GM18505 (cell line): ENCODE measurements at regions not wholly inside any gene's neighbourhood (a gene's known extent, or its start where the extent isn't known, plus 50 kb on each side); places are given as distances from the start of the nearest gene placed in this dataset.

Experiments
- ATAC-seq: cut with Tn5 transposase; IDR thresholded peaks from one replicate; pipeline ENCODE4 v1.9.1; 2021; ENCODE audit not compliant: unreplicated experiment
- POLR2A ChIP-seq: IDR thresholded peaks from 4 replicates; pipeline ENCODE4 v1.6.1; 2011; ENCODE audit warnings: borderline replicate concordance; ENCODE audit not compliant: insufficient read depth, insufficient read length; ENCODE audit errors: extremely low read depth

- ATAC-seq = no peak
- no peak for TF ChIP-seq POLR2A
Measured at GRCh38 chr14:95452893-95453712, 63.3 kb downstream of the SYNE3 start.

- no peak for TF ChIP-seq POLR2A
- ATAC-seq = no peak
Measured at GRCh38 chr14:95452176-95452892, 64.1 kb downstream of the SYNE3 start.

GRCh38 chr14:95449131-95449530, 67.3 kb downstream of the SYNE3 start:
- TF ChIP-seq POLR2A = no peak
- no peak for ATAC-seq

DNA sequence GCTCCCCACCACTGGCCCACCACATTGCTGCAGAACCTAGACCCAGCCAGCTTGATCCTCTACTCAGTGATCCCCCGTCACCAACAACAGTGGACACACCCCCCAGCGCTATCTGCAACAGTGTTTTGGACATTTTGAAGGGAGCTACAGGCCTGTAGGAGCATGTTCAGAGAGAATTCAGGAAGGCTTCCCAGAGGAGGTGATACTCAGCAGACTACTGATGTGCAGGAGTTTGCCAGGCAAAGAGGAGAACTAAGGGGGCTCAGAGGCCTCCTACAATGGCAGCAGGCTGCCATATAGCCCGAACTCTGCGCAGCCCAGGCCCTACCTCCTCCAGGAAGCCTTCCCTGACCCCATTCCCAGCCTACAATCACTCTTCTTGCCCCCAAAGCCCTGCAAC, 70.0 kb downstream of the SYNE3 start:
- ATAC-seq = no peak
- TF ChIP-seq POLR2A = no peak

GRCh38 chr14:95445676-95446075, 70.8 kb downstream of the SYNE3 start:
- TF ChIP-seq POLR2A = no peak
- ATAC-seq = no peak

DNA sequence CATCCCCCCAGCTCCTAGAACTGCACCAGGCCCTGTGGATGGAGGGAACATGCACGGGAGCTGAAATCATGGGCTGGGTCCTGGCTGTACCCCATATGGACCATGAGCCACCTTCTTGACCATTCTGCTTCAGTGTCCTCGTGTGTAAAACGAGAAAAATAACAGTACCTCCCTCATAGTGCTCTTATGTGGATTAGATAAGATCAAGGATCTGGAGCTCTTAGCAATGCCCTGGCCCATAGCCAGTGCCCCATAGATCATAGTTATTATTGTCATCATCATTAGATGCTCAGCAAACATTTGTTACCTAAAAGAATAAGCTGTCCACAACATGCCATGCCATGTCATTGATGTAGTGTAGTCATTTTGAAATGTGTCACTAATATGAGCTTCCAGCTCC, 71.3 kb downstream of the SYNE3 start:
- ATAC-seq = no peak
- no peak for TF ChIP-seq POLR2A

DNA sequence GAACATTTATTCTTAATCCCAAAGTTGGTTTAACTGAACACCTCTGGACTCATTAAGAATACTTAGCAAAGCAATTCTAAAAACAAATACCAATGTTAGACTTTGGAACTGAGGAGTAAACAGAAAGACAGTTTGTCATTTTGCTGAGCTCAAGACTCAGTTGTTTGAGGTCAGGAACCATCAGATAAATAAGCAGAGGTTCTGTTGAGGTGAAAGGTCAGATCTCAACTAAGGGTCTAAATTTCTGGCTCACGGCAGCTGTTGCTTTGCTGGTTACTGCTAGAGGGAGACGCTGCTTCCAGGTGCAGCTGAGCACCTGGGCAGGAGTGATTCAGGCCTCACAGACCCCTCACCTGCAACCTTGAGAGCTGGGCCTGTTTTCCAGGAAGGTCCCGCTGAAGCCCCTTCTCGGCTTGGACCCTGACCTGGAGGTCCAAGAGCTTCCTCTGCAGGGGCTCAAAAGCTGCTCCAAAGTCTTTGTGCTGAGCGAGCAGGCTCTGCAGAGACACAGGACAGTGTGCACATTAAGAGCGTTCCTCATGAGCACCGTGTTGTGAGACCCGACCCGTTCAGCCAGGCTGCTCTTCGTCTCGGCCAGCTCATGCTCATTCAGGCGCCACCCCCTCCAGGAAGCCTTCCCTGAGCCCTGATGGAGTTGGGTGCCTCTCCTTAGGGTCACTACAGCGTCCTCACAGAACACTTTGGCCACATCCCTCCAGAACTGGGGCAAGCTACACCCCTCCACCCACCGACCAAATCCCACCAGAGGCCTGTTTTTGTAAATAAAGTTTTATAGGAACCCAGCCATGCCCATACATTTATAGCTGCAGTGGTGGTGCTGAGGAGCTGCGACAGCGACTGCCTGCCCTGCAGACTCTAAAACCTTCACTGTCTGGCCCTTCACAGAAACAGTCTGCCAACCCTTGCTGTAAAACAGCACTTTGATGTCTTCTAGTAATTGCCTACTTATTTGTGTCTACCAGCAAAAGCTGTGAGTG, 72.0 kb downstream of the SYNE3 start:
- no peak for ATAC-seq
- peak; percentile 8 for TF ChIP-seq POLR2A

DNA sequence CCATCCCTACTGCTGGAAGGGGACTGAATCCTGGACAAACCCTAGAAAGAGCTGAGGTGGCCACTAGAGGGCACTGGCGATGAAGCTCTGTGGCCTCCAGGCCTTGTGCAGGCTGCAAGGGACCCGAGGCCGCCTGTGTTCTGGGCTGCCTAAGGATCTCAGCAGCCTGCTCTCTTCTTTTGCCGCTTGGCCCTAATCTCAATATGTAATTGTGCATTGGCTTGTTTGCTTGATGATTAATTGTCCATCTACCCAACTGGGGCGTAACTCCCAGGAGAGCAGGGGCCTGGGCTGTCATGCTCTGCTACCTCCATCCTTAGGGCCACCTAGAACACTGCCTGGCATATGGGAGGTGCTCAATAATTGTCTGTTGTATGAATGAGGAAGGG, 73.8 kb downstream of the SYNE3 start:
- ATAC-seq = peak; percentile 79
- TF ChIP-seq POLR2A = no peak

GRCh38 chr14:95442016-95442632, 74.3 kb downstream of the SYNE3 start:
- no peak for ATAC-seq
- no peak for TF ChIP-seq POLR2A

- no peak for TF ChIP-seq POLR2A
- no peak for ATAC-seq
Measured at GRCh38 chr14:95440951-95441350, 75.5 kb downstream of the SYNE3 start.

- ATAC-seq = no peak
- TF ChIP-seq POLR2A = no peak
Measured at GRCh38 chr14:95440496-95440895, 76.0 kb downstream of the SYNE3 start.

DNA sequence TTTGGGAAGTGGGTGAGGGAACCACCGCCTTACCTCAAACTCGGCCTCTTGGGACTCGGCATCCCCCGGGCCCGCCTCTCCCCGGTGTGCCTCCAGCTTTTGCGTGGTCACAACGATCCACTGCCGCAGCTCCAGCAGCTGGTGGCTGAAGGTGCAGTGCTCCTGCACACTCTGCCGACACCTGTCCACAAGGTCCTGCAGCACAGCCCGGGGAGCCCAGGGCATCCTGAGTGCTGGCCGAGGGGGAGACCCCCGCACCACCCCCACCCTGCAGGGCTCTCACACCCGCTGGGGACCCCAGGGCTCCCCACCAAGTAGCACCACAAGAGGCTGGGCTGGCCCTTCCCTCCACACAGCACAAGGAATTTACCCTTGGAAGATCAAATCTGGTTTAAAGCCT, 76.6 kb downstream of the SYNE3 start:
- no peak for TF ChIP-seq POLR2A
- ATAC-seq = no peak

DNA sequence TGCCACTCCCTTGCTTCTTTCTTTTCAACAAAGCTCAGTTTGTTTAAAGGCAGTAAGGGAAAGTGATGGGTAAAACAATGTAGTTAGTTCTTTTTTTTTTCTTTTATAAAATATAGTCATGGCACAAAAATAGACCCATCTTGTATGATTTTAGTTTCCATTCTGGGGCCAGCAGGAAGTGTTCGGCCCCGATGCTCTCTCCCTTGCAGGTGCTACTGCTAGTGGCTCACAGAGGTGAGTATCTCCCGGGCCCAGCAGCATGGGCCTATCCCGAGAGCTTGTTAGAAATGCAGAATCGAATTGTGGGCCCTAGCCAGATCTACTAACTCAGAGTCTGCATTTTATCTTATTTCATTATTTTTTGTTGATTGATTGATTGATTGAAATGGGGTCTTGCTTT, 78.7 kb downstream of the SYNE3 start:
- no peak for TF ChIP-seq POLR2A
- no peak for ATAC-seq
